ENCODE measurements at regions not wholly inside any gene's neighbourhood (a gene's known extent, or its start where the extent isn't known, plus 50 kb on each side); places are given as distances from the start of the nearest gene placed in this dataset.
A peak's percentile ranks its signal among the peaks of the same experiment; 100 is the strongest.

DNA sequence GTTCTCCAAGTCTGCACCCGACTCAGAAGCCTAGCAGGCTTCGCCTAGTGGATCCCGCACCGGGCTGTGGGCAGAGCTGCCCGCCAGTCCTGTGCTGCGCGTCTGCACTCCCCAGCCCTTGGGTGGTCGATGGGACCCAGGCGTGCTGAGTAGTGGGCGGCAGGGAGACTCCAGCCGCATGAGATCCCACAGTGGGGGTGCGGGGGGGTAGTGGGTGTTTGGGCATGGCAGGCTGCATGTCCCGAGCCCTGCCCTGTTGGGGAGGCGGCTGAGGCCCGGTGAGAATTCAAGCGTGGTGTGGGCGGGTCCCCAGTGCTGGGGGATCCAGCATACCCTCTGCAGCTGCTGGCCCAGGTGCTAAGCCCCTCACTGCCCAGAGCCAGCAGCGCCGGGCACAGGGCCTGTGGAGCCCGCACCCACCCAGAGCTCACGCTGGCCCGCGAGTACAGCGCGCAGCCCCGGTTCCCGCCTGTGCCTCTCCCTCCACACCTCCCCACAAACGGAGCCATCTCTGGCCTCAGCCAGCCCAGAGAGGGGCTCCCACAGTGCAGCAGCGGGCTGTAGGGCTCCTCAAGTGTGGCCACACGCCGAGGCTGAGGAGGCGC is 53.9 kb upstream of the BNC2 start:
- intact Hi-C loops (cut with micrococcal nuclease; ENCODE audit: unreplicated experiment): no loop called here
- Histone ChIP-seq H3K27ac (ENCODE audit: low read depth, low read length, poor library complexity, severe bottlenecking) (no peak overlapping the region), H3K36me3 (ENCODE audit: insufficient read depth, low read length, poor library complexity, severe bottlenecking) (no peaks in the 10 kb centered on the region), H3K9me3 (ENCODE audit: low read depth, low read length, poor library complexity, severe bottlenecking) (no peaks in the 10 kb centered on the region), H3K4me3 (ENCODE audit: low read depth, low read length, poor library complexity, severe bottlenecking) (no peak overlapping the region), H3K27me3 (replicated peaks; ENCODE audit: insufficient read depth, low read depth, low read length, poor library complexity) (no peaks in the 10 kb centered on the region), H3K4me1 (ENCODE audit: insufficient read depth, low read length, poor library complexity, severe bottlenecking) (no peaks in the 10 kb centered on the region)
- TF ChIP-seq EZH2 (IDR thresholded peaks at IDR 0.05; ENCODE audit: borderline replicate concordance, low read depth, low read length, poor library complexity, severe bottlenecking): no peak
- TF ChIP-seq, protein P1, sequence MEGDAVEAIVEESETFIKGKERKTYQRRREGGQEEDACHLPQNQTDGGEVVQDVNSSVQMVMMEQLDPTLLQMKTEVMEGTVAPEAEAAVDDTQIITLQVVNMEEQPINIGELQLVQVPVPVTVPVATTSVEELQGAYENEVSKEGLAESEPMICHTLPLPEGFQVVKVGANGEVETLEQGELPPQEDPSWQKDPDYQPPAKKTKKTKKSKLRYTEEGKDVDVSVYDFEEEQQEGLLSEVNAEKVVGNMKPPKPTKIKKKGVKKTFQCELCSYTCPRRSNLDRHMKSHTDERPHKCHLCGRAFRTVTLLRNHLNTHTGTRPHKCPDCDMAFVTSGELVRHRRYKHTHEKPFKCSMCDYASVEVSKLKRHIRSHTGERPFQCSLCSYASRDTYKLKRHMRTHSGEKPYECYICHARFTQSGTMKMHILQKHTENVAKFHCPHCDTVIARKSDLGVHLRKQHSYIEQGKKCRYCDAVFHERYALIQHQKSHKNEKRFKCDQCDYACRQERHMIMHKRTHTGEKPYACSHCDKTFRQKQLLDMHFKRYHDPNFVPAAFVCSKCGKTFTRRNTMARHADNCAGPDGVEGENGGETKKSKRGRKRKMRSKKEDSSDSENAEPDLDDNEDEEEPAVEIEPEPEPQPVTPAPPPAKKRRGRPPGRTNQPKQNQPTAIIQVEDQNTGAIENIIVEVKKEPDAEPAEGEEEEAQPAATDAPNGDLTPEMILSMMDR (conservative IDR thresholded peaks at IDR 0.05; ENCODE audit: low read depth, low read length): no peak
- DNase-seq (ENCODE audit: low spot score): no peak
- ChIA-PET CTCF (no interaction called here), POLR2A (ENCODE audit: low non-redundant PET) (no interaction called here)
- BruUV-seq (replicated peaks): no TSS peak

DNA sequence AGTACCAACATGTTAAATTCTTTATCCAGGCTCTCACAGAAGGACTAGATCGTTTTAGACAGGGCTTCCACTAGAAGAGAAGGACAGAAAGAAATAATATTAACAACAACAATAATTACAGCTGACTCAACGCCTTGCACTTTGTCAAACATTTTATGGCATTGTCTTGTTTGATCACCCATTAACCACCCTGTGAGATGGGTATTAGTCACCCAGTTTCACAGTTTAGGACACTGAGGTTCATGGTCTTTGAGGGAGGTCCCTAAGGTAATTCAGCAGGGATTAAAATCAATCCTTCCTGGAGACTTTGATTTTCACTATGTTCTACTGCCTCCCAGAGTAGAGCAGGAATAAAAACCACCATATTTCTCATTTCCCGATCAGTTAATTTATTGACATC is 51.4 kb upstream of the BNC2 start:
- POLR2A ChIA-PET (ENCODE audit: low non-redundant PET): no interaction called here
- Histone ChIP-seq H3K27me3 (replicated peaks; ENCODE audit: insufficient read depth, low read depth, low read length, poor library complexity) (no peaks in the 10 kb centered on the region), H3K9me3 (ENCODE audit: low read depth, low read length, poor library complexity, severe bottlenecking) (no peaks in the 10 kb centered on the region), H3K4me3 (ENCODE audit: low read depth, low read length, poor library complexity, severe bottlenecking) (no peak overlapping the region), H3K27ac (ENCODE audit: low read depth, low read length, poor library complexity, severe bottlenecking) (no peak overlapping the region), H3K4me1 (ENCODE audit: insufficient read depth, low read length, poor library complexity, severe bottlenecking) (no peaks in the 10 kb centered on the region), H3K36me3 (ENCODE audit: insufficient read depth, low read length, poor library complexity, severe bottlenecking) (no peaks in the 10 kb centered on the region)
- no peak for TF ChIP-seq EZH2 (IDR thresholded peaks at IDR 0.05; ENCODE audit: borderline replicate concordance, low read depth, low read length, poor library complexity, severe bottlenecking)
- TF ChIP-seq, protein P1 (conservative IDR thresholded peaks at IDR 0.05; ENCODE audit: low read depth, low read length): no peak; the same call in 1 of the 2 replicates
- no TSS peak for BruUV-seq (replicated peaks)
- DNase-seq (ENCODE audit: low spot score): peak; percentile 0
- intact Hi-C loops (cut with micrococcal nuclease; ENCODE audit: unreplicated experiment): no loop called here
- CTCF ChIA-PET: no interaction called here
